Uterus (tissue), 3 donors: ENCODE measurements at regions not wholly inside any gene's neighbourhood (a gene's known extent, or its start where the extent isn't known, plus 50 kb on each side); places are given as distances from the start of the nearest gene placed in this dataset.

Source experiments
- DNase-seq, 2 donors: peaks; one replicate each; pipeline ENCODE4 v3.0.0-alpha.2; 2019 to 2020
- H3K27ac ChIP-seq, 2 donors: fragments of 200-600 bp; sonication (generic); 1 replicate in 1 of 2; 2 replicates in 1 of 2; pipeline ENCODE4 v1.5.1; 2016 to 2018
- H3K27me3 ChIP-seq, 2 donors: fragments of 200-600 bp; sonication (generic); one replicate each; pipeline ENCODE4 v1.5.1; 2018 to 2019; ENCODE audit warnings: control low read depth in 1 of 2
- H3K36me3 ChIP-seq, 2 donors: fragments of 200-600 bp; sonication (generic); one replicate each; pipeline ENCODE4 v1.5.1; 2019; ENCODE audit warnings: control low read depth in 1 of 2
- H3K4me1 ChIP-seq, 2 donors: fragments of 200-600 bp; sonication (generic); one replicate each; pipeline ENCODE4 v1.5.1; 2018 to 2019; ENCODE audit warnings: control low read depth in 1 of 2
- H3K4me3 ChIP-seq, 2 donors: fragments of 200-600 bp; sonication (generic); 1 replicate in 1 of 2; 2 replicates in 1 of 2; pipeline ENCODE4 v1.5.1; 2018 to 2019; ENCODE audit warnings: mild to moderate bottlenecking in 1 of 2
- H3K9me3 ChIP-seq, 2 donors: fragments of 200-600 bp; sonication (generic); one replicate each; pipeline ENCODE4 v1.5.1; 2019; ENCODE audit warnings: control low read depth in 1 of 2
- CTCF ChIP-seq, 4 experiments: fragments of 200-600 bp in 2 of 4; fragments of 450-650 bp in 2 of 4; sonication (generic) in 2 of 4; IDR thresholded peaks; one replicate each; pipeline ENCODE4 v1.5.1; 2016 to 2019; ENCODE audit warnings: antibody characterized with exemption in 4 of 4, mild to moderate bottlenecking in 2 of 4, moderate library complexity in 1 of 4
- POLR2A ChIP-seq, 2 donors: fragments of 450-650 bp; IDR thresholded peaks; one replicate each; pipeline ENCODE4 v1.6.1; 2016; ENCODE audit warnings: antibody characterized with exemption in 2 of 2, mild to moderate bottlenecking in 1 of 2, moderate library complexity in 1 of 2
- intact Hi-C: fragments of 100-400 bp; cut with DNase I; formaldehyde crosslinking; loops from one replicate; pipeline ENCODE4 v1.15.1; 2023; ENCODE audit warnings: low total_unique reads
- donor health status: DM: yes; HTN: yes; CAD: no.

- intact Hi-C loops, result no loop called here
- TF ChIP-seq CTCF (IDR thresholded peaks at IDR 0.05) (no peak), POLR2A (IDR thresholded peaks at IDR 0.05) (no peak)
- Histone ChIP-seq H3K9me3 (no peaks in the 10 kb centered on the region), H3K27ac (no peak overlapping the region), H3K4me3 (no peak overlapping the region), H3K27me3 (no peaks in the 10 kb centered on the region), H3K4me1 (no peaks in the 10 kb centered on the region), H3K36me3 (no peaks in the 10 kb centered on the region)
- DNase-seq, result no peak
Measured at GRCh38 chr2:193963472-193964119, 1693.4 kb upstream of the SLC39A10 start.

GRCh38 chr2:193946806-193947205 lies 1710.2 kb upstream of the SLC39A10 start:
- intact Hi-C loops, result no loop called here
- H3K4me1 ChIP-seq, result no peaks in the 10 kb centered on the region
- H3K4me3 ChIP-seq, result no peak overlapping the region
- TF ChIP-seq CTCF (IDR thresholded peaks at IDR 0.05) (no peak), POLR2A (IDR thresholded peaks at IDR 0.05) (no peak)
- DNase-seq, result no peak
- no peaks in the 10 kb centered on the region for H3K9me3 ChIP-seq
- H3K36me3 ChIP-seq, result no peaks in the 10 kb centered on the region
- no peaks in the 10 kb centered on the region for H3K27me3 ChIP-seq
- no peak overlapping the region for H3K27ac ChIP-seq

GRCh38 chr2:193943406-193943960 lies 1713.5 kb upstream of the SLC39A10 start:
- intact Hi-C loops, result no loop called here
- Histone ChIP-seq H3K36me3 (no peaks in the 10 kb centered on the region), H3K4me1 (no peaks in the 10 kb centered on the region), H3K27ac (no peak overlapping the region), H3K9me3 (no peaks in the 10 kb centered on the region), H3K4me3 (no peak overlapping the region), H3K27me3 (no peaks in the 10 kb centered on the region)
- TF ChIP-seq CTCF (IDR thresholded peaks at IDR 0.05) (no peak), POLR2A (IDR thresholded peaks at IDR 0.05) (no peak)
- no peak for DNase-seq

GRCh38 chr2:193935114-193935513 lies 1721.9 kb upstream of the SLC39A10 start:
- Histone ChIP-seq H3K27ac (no peak overlapping the region), H3K36me3 (no peaks in the 10 kb centered on the region), H3K27me3 (no peaks in the 10 kb centered on the region), H3K4me3 (no peak overlapping the region), H3K4me1 (no peaks in the 10 kb centered on the region), H3K9me3 (no peaks in the 10 kb centered on the region)
- DNase-seq, result no peak
- intact Hi-C loops, result no loop called here
- no peak for TF ChIP-seq POLR2A (IDR thresholded peaks at IDR 0.05)

- DNase-seq, result no peak
- Histone ChIP-seq H3K4me3 (no peak overlapping the region), H3K9me3 (no peaks in the 10 kb centered on the region), H3K27me3 (no peaks in the 10 kb centered on the region), H3K4me1 (no peaks in the 10 kb centered on the region), H3K36me3 (no peaks in the 10 kb centered on the region), H3K27ac (no peak overlapping the region)
- no peak for TF ChIP-seq POLR2A (IDR thresholded peaks at IDR 0.05)
- no peak for TF ChIP-seq CTCF (IDR thresholded peaks at IDR 0.05)
- intact Hi-C loops, result no loop called here
Measured at GRCh38 chr2:193929131-193929530, 1727.9 kb upstream of the SLC39A10 start.
